Suprapubic skin (tissue), 3 donors: ENCODE measurements at regions not wholly inside any gene's neighbourhood (a gene's known extent, or its start where the extent isn't known, plus 50 kb on each side); places are given as distances from the start of the nearest gene placed in this dataset.

Experiments used
- EP300 ChIP-seq: sonication (generic); formaldehyde crosslinking; IDR thresholded peaks from one replicate; pipeline ENCODE4 v1.6.1; 2017; ENCODE audit warnings: antibody characterized with exemption
- POLR2A ChIP-seq, 2 donors: fragments of 450-650 bp; IDR thresholded peaks; one replicate each; pipeline ENCODE4 v1.6.1; 2017; ENCODE audit warnings: antibody characterized with exemption in 2 of 2, mild to moderate bottlenecking in 2 of 2, moderate library complexity in 2 of 2
- TF ChIP-seq, protein P1 (sequence below), 2 donors: fragments of 200-600 bp in 1 of 2; fragments of 450-650 bp in 1 of 2; sonication (generic) in 1 of 2; IDR thresholded peaks; one replicate each; pipeline ENCODE4 v1.5.1; 2016 to 2019; ENCODE audit warnings: antibody characterized with exemption in 2 of 2, mild to moderate bottlenecking in 1 of 2, moderate library complexity in 1 of 2

DNA sequence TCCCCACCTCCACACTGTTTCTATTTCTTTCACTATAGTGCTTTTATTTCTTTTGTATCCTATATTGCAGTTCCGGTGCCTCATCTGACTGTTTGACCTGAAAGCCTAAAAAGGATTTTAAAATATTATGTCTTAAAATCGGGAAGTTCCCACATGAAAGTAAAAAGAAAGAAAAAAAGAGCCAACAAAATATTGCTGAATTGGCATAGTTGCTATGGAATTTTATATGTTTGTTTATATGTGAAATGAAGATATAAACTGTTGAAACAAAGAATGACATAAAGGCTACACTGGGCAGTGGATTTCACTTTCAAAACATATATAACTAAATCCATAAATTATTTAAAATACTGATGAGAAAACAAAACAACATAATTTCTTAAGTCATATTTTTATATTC, 1383.7 kb downstream of the C4orf33 start:
- TF ChIP-seq, protein P1, sequence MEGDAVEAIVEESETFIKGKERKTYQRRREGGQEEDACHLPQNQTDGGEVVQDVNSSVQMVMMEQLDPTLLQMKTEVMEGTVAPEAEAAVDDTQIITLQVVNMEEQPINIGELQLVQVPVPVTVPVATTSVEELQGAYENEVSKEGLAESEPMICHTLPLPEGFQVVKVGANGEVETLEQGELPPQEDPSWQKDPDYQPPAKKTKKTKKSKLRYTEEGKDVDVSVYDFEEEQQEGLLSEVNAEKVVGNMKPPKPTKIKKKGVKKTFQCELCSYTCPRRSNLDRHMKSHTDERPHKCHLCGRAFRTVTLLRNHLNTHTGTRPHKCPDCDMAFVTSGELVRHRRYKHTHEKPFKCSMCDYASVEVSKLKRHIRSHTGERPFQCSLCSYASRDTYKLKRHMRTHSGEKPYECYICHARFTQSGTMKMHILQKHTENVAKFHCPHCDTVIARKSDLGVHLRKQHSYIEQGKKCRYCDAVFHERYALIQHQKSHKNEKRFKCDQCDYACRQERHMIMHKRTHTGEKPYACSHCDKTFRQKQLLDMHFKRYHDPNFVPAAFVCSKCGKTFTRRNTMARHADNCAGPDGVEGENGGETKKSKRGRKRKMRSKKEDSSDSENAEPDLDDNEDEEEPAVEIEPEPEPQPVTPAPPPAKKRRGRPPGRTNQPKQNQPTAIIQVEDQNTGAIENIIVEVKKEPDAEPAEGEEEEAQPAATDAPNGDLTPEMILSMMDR (IDR thresholded peaks at IDR 0.05), result no peak
- TF ChIP-seq EP300 (no peak), POLR2A (IDR thresholded peaks at IDR 0.05) (no peak)
